ENCODE measurements at regions not wholly inside any gene's neighbourhood (a gene's known extent, or its start where the extent isn't known, plus 50 kb on each side); places are given as distances from the start of the nearest gene placed in this dataset.

- DNase-seq, result no peak
These were observed 58.9 kb upstream of the RAI2 start for GRCh38 chrX:17919896-17920446.

GRCh38 chrX:17917945-17918577 lies 57.0 kb upstream of the RAI2 start:
- DNase-seq, result no peak

DNA sequence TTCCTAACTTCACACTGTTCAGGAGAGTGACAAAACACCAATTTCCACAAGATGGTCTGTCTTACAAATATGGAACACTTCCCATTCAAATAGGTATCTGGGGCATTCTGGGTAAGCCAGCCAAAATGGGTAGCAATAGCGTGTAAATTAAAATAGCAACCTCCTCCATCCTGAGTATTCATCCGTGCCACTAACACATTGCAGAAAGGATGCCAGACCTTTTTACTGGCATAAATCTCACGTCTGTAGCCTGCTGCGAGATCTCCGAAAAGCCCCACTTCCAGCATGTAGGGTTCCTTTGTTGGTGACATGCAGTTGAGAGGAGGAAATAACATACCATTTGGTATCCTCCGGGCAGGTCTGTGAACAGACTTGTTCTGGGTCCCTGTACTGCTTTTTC lies 52.7 kb upstream of the RAI2 start:
- no peak for DNase-seq
